HCT116 (cell line): ENCODE measurements at regions not wholly inside any gene's neighbourhood (a gene's known extent, or its start where the extent isn't known, plus 50 kb on each side); places are given as distances from the start of the nearest gene placed in this dataset.

Experiments used
- ATAC-seq: fragments of 200-7000 bp; cut with Tn5 transposase; 2 replicates; pipeline ENCODE4 v1.9.1; 2020; ENCODE audit warnings: mild to moderate bottlenecking, moderate library complexity
- BruUV-seq: library from RNA; stranded (reverse); fragments of 400-500 nt; replicated peaks from 2 replicates; lab custom pipeline; 2021; lab: Mats Ljungman, UMichigan
- CTCF ChIA-PET: fragments of 300-600 bp; sonication (Branson Sonifier 250); formaldehyde crosslinking; loops from one replicate; lab custom pipeline; 2021; ENCODE audit warnings: antibody characterized with exemption; lab: Charles Lee
- POLR2A ChIA-PET: fragments of 300-600, 350-600 bp; sonication (Branson Sonifier 250); formaldehyde crosslinking; loops from one replicate; lab custom pipeline; 2021; ENCODE audit warnings: antibody characterized with exemption; lab: Charles Lee
- RAD21 ChIA-PET, 2 experiments: fragments of 300-600 bp; sonication (Branson Sonifier 250); formaldehyde crosslinking; loops; one replicate each; lab custom pipeline; 2023; ENCODE audit warnings: low total read pairs in 2 of 2; ENCODE audit not compliant: uncharacterized antibody in 2 of 2, unreplicated experiment in 2 of 2, low non-redundant PET in 1 of 2; lab: Charles Lee
- DNase-seq: peaks from one replicate; pipeline ENCODE4 v3.0.0-alpha.2; 2010; ENCODE audit warnings: low read depth, low spot score
- H2AFZ ChIP-seq: fragments of 200-600 bp; shearing (Covaris generic), sonication (generic); 2 replicates; pipeline ENCODE4 v1.6.1; 2017; ENCODE audit warnings: low read depth, mixed run types, mixed read lengths, antibody characterized with exemption, low read length; ENCODE audit not compliant: poor library complexity, severe bottlenecking
- H3K27ac ChIP-seq: 2 replicates; pipeline ENCODE4 v1.5.1; 2012; ENCODE audit warnings: low read depth, low read length
- H3K27me3 ChIP-seq: fragments of 200-600 bp; sonication (generic); 2 replicates; pipeline ENCODE4 v1.6.1; 2016; ENCODE audit warnings: mixed run types, low read length, mixed read lengths; ENCODE audit not compliant: insufficient read depth
- H3K36me3 ChIP-seq, 2 experiments: fragments of 200-500 bp in 1 of 2; fragments of 200-600 bp in 1 of 2; sonication (Bioruptor generic) in 1 of 2; sonication (generic) in 1 of 2; 2 replicates each; pipeline versions ENCODE4 v1.5.1 to v1.6.1; 2014 to 2016; ENCODE audit warnings: low read length in 2 of 2, inconsistent platforms in 1 of 2, mixed read lengths in 1 of 2, mixed run types in 1 of 2; ENCODE audit not compliant: insufficient read depth in 2 of 2, control insufficient read depth in 1 of 2
- H3K4me1 ChIP-seq, 2 experiments: fragments of 200-600 bp in 1 of 2; sonication (generic) in 1 of 2; 2 replicates each; pipeline versions ENCODE4 v1.5.1 to v1.6.1; 2012 to 2017; ENCODE audit warnings: low read length in 2 of 2, inconsistent platforms in 1 of 2, mild to moderate bottlenecking in 1 of 2, mixed read lengths in 1 of 2, mixed run types in 1 of 2, moderate library complexity in 1 of 2; ENCODE audit not compliant: insufficient read depth in 2 of 2, control insufficient read depth in 1 of 2
- H3K4me2 ChIP-seq: fragments of 200-600 bp; sonication (generic); 2 replicates; pipeline ENCODE4 v1.6.1; 2017; ENCODE audit warnings: mixed run types, low read length, mixed read lengths
- H3K4me3 ChIP-seq, 2 experiments: fragments of 200-600 bp in 1 of 2; sonication (generic) in 1 of 2; replicated peaks in 1 of 2; 2 replicates each; pipeline ENCODE4 v1.5.1; 2011 to 2016; ENCODE audit warnings: low read length in 2 of 2, control low read depth in 1 of 2, low read depth in 1 of 2, mild to moderate bottlenecking in 1 of 2, mixed read lengths in 1 of 2, mixed run types in 1 of 2
- H3K79me2 ChIP-seq: fragments of 200-600 bp; sonication (generic); 2 replicates; pipeline ENCODE4 v1.6.1; 2017; ENCODE audit warnings: mild to moderate bottlenecking, mixed run types, low read length, moderate library complexity, mixed read lengths; ENCODE audit not compliant: insufficient read depth
- H3K9ac ChIP-seq: fragments of 200-600 bp; sonication (generic); 2 replicates; pipeline ENCODE4 v1.6.1; 2016; ENCODE audit warnings: low read length, mixed read lengths
- H3K9me2 ChIP-seq: fragments of 200-600 bp; sonication (generic), shearing (Covaris generic); 2 replicates; pipeline ENCODE4 v1.6.1; 2017; ENCODE audit warnings: mixed run types, mild to moderate bottlenecking, moderate library complexity; ENCODE audit not compliant: insufficient read depth
- H3K9me3 ChIP-seq, 2 experiments: fragments of 200-500 bp in 1 of 2; fragments of 200-600 bp in 1 of 2; sonication (Bioruptor generic) in 1 of 2; sonication (generic) in 1 of 2; 2 replicates each; pipeline ENCODE4 v1.6.1; 2014 to 2017; ENCODE audit warnings: low read length in 2 of 2, mixed read lengths in 2 of 2, inconsistent platforms in 1 of 2, low read depth in 1 of 2, mild to moderate bottlenecking in 1 of 2, mixed run types in 1 of 2, moderate library complexity in 1 of 2; ENCODE audit not compliant: control insufficient read depth in 1 of 2, insufficient read depth in 1 of 2
- H4K20me1 ChIP-seq: fragments of 200-600 bp; sonication (generic), shearing (Covaris generic); 2 replicates; pipeline ENCODE4 v1.6.1; 2017; ENCODE audit warnings: mixed run types, mild to moderate bottlenecking, moderate library complexity; ENCODE audit not compliant: insufficient read depth
- ATF3 ChIP-seq: IDR thresholded peaks from 2 replicates; pipeline ENCODE4 v1.6.1; 2012
- MAX ChIP-seq: IDR thresholded peaks from 2 replicates; pipeline ENCODE4 v1.6.1; 2012
- RAD21 ChIP-seq: IDR thresholded peaks from 2 replicates; pipeline ENCODE4 v1.6.1; 2012; ENCODE audit warnings: low read depth, mild to moderate bottlenecking
- REST ChIP-seq: IDR thresholded peaks from 2 replicates; pipeline ENCODE4 v1.6.1; 2012; ENCODE audit warnings: low read depth
- SRF ChIP-seq: IDR thresholded peaks from 2 replicates; pipeline ENCODE4 v1.6.1; 2012; ENCODE audit warnings: low read depth
- TCF7L2 ChIP-seq: IDR thresholded peaks from 2 replicates; pipeline ENCODE4 v1.7.0; 2011; ENCODE audit warnings: borderline replicate concordance, inconsistent platforms; ENCODE audit not compliant: insufficient read depth, insufficient read length; ENCODE audit errors: extremely low read depth
- ZBTB33 ChIP-seq: IDR thresholded peaks from 2 replicates; pipeline ENCODE4 v1.6.1; 2011; ENCODE audit warnings: mild to moderate bottlenecking, low read length, moderate library complexity; ENCODE audit not compliant: insufficient replicate concordance; ENCODE audit errors: extremely low read depth
- intact Hi-C: fragments of 100-400 bp; cut with micrococcal nuclease; formaldehyde crosslinking; loops from 2 replicates; pipeline ENCODE4 v1.10.0; 2022

- ATAC-seq (no peak), DNase-seq (no peak)
- Histone ChIP-seq H3K36me3 (no peaks in the 10 kb centered on the region), H3K9ac (no peak overlapping the region), H3K79me2 (no peaks in the 10 kb centered on the region), H2AFZ (no peak overlapping the region), H4K20me1 (no peaks in the 10 kb centered on the region), H3K27me3 (no peaks in the 10 kb centered on the region), H3K4me2 (no peak overlapping the region), H3K4me3 (no peak overlapping the region), H3K4me1 (no peaks in the 10 kb centered on the region), H3K9me3 (peaks cover 0 to 5% of the 10 kb centered on the region in 2 experiments; a peak in 3 of 4 replicates), H3K9me2 (no peaks in the 10 kb centered on the region), H3K27ac (no peak overlapping the region)
- CTCF ChIA-PET: no interaction called here
- no TSS peak for BruUV-seq
- RAD21 ChIA-PET: no interaction called here
- intact Hi-C loops: no loop called here
- TF ChIP-seq TCF7L2 (no peak), MAX (no peak), ATF3 (no peak), ZBTB33 (no peak), RAD21 (no peak), SRF (no peak), REST (no peak)
- POLR2A ChIA-PET: no interaction called here
Observed at GRCh38 chr6:168928012-168928411, 325.6 kb downstream of the THBS2 start.
